OCI-LY7 (cell line): ENCODE measurements at regions not wholly inside any gene's neighbourhood (a gene's known extent, or its start where the extent isn't known, plus 50 kb on each side); places are given as distances from the start of the nearest gene placed in this dataset.
"Not testable (repeated sequence)": the region's sequence is repeated elsewhere in the genome, so short reads cannot be mapped to it uniquely, and the experiment has no call there.

Experiments used
- EZH2phosphoT487 ChIP-seq: fragments of 200-600 bp; sonication (generic); IDR thresholded peaks from 2 replicates; pipeline ENCODE4 v1.6.1; 2018; ENCODE audit warnings: low read depth, borderline replicate concordance, mild to moderate bottlenecking, mixed run types, antibody characterized with exemption, low read length, moderate library complexity, mixed read lengths
- TF ChIP-seq, protein P1 (sequence below): fragments of 200-600 bp; sonication (generic); conservative IDR thresholded peaks from 2 replicates; pipeline ENCODE4 v1.5.1; 2014; ENCODE audit warnings: mild to moderate bottlenecking, antibody characterized with exemption, low read length, moderate library complexity, mixed read lengths

DNA sequence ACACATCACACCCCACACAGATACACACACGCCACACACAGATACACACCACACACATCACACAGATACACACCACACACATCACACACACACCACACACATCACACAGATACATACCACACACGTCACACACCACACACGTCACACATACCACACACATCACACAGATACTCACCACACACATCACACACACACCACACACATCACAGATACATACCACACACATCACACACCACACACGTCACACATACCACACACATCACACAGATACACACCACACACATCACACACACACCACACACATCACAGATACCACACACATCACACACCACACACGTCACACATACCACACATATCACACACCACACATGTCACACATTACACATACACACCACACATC is 159.3 kb downstream of the NDUFA10 start:
- TF ChIP-seq EZH2phosphoT487: not testable (repeated sequence)
- TF ChIP-seq, protein P1, sequence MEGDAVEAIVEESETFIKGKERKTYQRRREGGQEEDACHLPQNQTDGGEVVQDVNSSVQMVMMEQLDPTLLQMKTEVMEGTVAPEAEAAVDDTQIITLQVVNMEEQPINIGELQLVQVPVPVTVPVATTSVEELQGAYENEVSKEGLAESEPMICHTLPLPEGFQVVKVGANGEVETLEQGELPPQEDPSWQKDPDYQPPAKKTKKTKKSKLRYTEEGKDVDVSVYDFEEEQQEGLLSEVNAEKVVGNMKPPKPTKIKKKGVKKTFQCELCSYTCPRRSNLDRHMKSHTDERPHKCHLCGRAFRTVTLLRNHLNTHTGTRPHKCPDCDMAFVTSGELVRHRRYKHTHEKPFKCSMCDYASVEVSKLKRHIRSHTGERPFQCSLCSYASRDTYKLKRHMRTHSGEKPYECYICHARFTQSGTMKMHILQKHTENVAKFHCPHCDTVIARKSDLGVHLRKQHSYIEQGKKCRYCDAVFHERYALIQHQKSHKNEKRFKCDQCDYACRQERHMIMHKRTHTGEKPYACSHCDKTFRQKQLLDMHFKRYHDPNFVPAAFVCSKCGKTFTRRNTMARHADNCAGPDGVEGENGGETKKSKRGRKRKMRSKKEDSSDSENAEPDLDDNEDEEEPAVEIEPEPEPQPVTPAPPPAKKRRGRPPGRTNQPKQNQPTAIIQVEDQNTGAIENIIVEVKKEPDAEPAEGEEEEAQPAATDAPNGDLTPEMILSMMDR: not testable (repeated sequence)
